PC-3 (cell line): ENCODE measurements at regions not wholly inside any gene's neighbourhood (a gene's known extent, or its start where the extent isn't known, plus 50 kb on each side); places are given as distances from the start of the nearest gene placed in this dataset.

ENCODE experiments used
- CTCF ChIP-seq: fragments of 300-600 bp; sonication (generic); conservative IDR thresholded peaks from 2 replicates; pipeline ENCODE4 v1.5.1; 2017; ENCODE audit warnings: antibody characterized with exemption, low read depth, mild to moderate bottlenecking, low read length
- EZH2phosphoT487 ChIP-seq: fragments of 300-600 bp; sonication (generic); IDR thresholded peaks from 2 replicates; pipeline ENCODE4 v1.6.1; 2018; ENCODE audit warnings: mild to moderate bottlenecking, antibody characterized with exemption, low read length, borderline replicate concordance

- no peak for TF ChIP-seq CTCF
- TF ChIP-seq EZH2phosphoT487: no peak
These were observed 267.2 kb downstream of the RHOU start for GRCh38 chr1:229002451-229002960.
